OCI-LY7 (cell line): ENCODE measurements at regions not wholly inside any gene's neighbourhood (a gene's known extent, or its start where the extent isn't known, plus 50 kb on each side); places are given as distances from the start of the nearest gene placed in this dataset.

Experiments
- BruUV-seq: library from RNA; stranded (reverse); fragments of 400-500 nt; replicated peaks from 2 replicates; lab custom pipeline; 2021; lab: Mats Ljungman, UMichigan
- CTCF ChIA-PET: fragments of 300-600 bp; sonication (Branson Sonifier 250); formaldehyde crosslinking; loops from one replicate; lab custom pipeline; 2022; ENCODE audit warnings: antibody characterized with exemption; ENCODE audit not compliant: unreplicated experiment; lab: Charles Lee
- POLR2A ChIA-PET: fragments of 300-600 bp; sonication (Branson Sonifier 250); formaldehyde crosslinking; loops from one replicate; lab custom pipeline; 2022; ENCODE audit warnings: antibody characterized with exemption; lab: Charles Lee
- DNase-seq: peaks from one replicate; pipeline ENCODE4 v3.0.0-alpha.2; 2015; ENCODE audit warnings: low spot score
- H2AFZ ChIP-seq: fragments of 200-600 bp; sonication (generic), shearing (Covaris generic); 2 replicates; pipeline ENCODE4 v1.6.1; 2014; ENCODE audit warnings: mild to moderate bottlenecking, antibody characterized with exemption, low read length, moderate library complexity
- H3K27ac ChIP-seq: fragments of 200-600 bp; sonication (generic); 2 replicates; pipeline ENCODE4 v1.5.1; 2014; ENCODE audit warnings: mixed run types, low read depth, mild to moderate bottlenecking, moderate library complexity, low read length, inconsistent platforms; ENCODE audit not compliant: poor library complexity, severe bottlenecking
- H3K36me3 ChIP-seq: fragments of 200-600 bp; sonication (generic); 2 replicates; pipeline ENCODE4 v1.6.1; 2014; ENCODE audit warnings: mild to moderate bottlenecking, antibody characterized with exemption, low read length, moderate library complexity, mixed read lengths; ENCODE audit not compliant: insufficient read depth
- H3K4me1 ChIP-seq: fragments of 200-600 bp; sonication (generic); 2 replicates; pipeline ENCODE4 v1.5.1; 2014; ENCODE audit warnings: mild to moderate bottlenecking, low read length; ENCODE audit not compliant: insufficient read depth, poor library complexity, severe bottlenecking
- H3K4me2 ChIP-seq: fragments of 200-600 bp; sonication (generic); 2 replicates; pipeline ENCODE4 v1.6.1; 2014; ENCODE audit warnings: mild to moderate bottlenecking, low read length
- H3K4me3 ChIP-seq: fragments of 200-600 bp; sonication (generic); 2 replicates; pipeline ENCODE4 v1.5.1; 2014; ENCODE audit warnings: mild to moderate bottlenecking, low read depth, low read length; ENCODE audit not compliant: poor library complexity, severe bottlenecking
- H3K79me2 ChIP-seq: fragments of 200-600 bp; sonication (generic); 2 replicates; pipeline ENCODE4 v1.6.1; 2016; ENCODE audit warnings: low read depth, mild to moderate bottlenecking, low read length, moderate library complexity, mixed read lengths; ENCODE audit not compliant: insufficient read depth
- H3K9me2 ChIP-seq: fragments of 200-600 bp; sonication (generic); 2 replicates; pipeline ENCODE4 v1.6.1; 2016; ENCODE audit warnings: mild to moderate bottlenecking, low read length, mixed read lengths; ENCODE audit not compliant: insufficient read depth
- H3K9me3 ChIP-seq: fragments of 200-600 bp; sonication (generic); 2 replicates; pipeline ENCODE4 v1.6.1; 2014; ENCODE audit warnings: mild to moderate bottlenecking, mixed run types, low read length, mixed read lengths
- H4K20me1 ChIP-seq: fragments of 200-600 bp; sonication (generic); 2 replicates; pipeline ENCODE4 v1.6.1; 2014; ENCODE audit warnings: mild to moderate bottlenecking, antibody characterized with exemption, low read length, moderate library complexity, mixed read lengths; ENCODE audit not compliant: insufficient read depth
- EZH2phosphoT487 ChIP-seq: fragments of 200-600 bp; sonication (generic); IDR thresholded peaks from 2 replicates; pipeline ENCODE4 v1.6.1; 2018; ENCODE audit warnings: low read depth, borderline replicate concordance, mild to moderate bottlenecking, mixed run types, antibody characterized with exemption, low read length, moderate library complexity, mixed read lengths
- intact Hi-C: fragments of 100-400 bp; cut with micrococcal nuclease; formaldehyde crosslinking; loops from one replicate; pipeline ENCODE4 v1.10.0; 2022; ENCODE audit not compliant: unreplicated experiment
- TF ChIP-seq, protein P1 (sequence below): fragments of 200-600 bp; sonication (generic); conservative IDR thresholded peaks from 2 replicates; pipeline ENCODE4 v1.5.1; 2014; ENCODE audit warnings: mild to moderate bottlenecking, antibody characterized with exemption, low read length, moderate library complexity, mixed read lengths

DNA sequence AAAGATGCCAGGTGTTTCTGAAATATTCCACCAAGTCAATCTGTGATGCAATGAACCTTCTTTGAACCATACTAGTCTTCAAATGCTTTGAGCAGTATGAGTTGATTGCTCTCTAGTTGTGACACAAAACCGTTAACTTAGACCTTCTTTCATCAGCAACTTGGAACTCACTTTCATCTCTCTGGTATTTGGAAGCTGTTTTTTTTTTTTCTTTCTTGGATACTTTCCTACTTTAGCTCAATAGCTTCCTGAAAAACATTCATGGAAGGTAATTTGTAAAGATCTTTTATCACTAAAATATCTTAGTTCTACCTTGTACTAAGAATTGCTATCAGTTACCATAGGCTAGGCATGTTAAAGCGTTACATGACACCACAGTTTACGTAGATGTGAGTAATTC lies 1071.9 kb upstream of the CHAC2 start:
- intact Hi-C loops = no loop called here
- no peak for DNase-seq

DNA sequence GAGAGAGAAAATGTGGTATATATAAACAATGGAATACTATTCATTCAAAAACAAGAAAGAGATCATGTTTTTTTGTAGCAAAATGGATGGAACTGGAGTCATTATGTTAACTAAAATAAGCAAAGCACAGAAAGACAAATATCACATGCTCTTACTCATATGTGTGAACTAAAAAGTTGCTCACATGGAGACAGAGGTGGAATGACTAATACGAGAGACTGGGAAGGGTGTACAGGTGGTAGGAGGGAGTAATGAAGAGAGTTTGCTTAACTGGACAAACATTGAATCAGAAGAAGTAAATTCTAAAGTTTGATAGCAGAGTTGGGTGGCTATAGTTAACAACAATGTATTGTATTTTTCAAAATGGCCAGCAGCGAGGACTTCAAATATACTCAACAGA lies 1080.7 kb upstream of the CHAC2 start:
- TF ChIP-seq EZH2phosphoT487 = no peak
- TF ChIP-seq, protein P1, sequence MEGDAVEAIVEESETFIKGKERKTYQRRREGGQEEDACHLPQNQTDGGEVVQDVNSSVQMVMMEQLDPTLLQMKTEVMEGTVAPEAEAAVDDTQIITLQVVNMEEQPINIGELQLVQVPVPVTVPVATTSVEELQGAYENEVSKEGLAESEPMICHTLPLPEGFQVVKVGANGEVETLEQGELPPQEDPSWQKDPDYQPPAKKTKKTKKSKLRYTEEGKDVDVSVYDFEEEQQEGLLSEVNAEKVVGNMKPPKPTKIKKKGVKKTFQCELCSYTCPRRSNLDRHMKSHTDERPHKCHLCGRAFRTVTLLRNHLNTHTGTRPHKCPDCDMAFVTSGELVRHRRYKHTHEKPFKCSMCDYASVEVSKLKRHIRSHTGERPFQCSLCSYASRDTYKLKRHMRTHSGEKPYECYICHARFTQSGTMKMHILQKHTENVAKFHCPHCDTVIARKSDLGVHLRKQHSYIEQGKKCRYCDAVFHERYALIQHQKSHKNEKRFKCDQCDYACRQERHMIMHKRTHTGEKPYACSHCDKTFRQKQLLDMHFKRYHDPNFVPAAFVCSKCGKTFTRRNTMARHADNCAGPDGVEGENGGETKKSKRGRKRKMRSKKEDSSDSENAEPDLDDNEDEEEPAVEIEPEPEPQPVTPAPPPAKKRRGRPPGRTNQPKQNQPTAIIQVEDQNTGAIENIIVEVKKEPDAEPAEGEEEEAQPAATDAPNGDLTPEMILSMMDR = no peak
- Histone ChIP-seq H3K4me1 (no peaks in the 10 kb centered on the region), H3K9me2 (no peaks in the 10 kb centered on the region), H2AFZ (no peak overlapping the region), H3K27ac (no peak overlapping the region), H3K79me2 (no peaks in the 10 kb centered on the region), H3K4me3 (no peak overlapping the region), H3K36me3 (no peaks in the 10 kb centered on the region), H4K20me1 (no peaks in the 10 kb centered on the region), H3K9me3 (0 out of 2 replicates have a peak, but pooled peaks cover 11% of the 10 kb centered on the region), H3K4me2 (no peak overlapping the region)
- intact Hi-C loops = no loop called here
- DNase-seq = no peak
- ChIA-PET CTCF (no interaction called here), POLR2A (no interaction called here)
- no TSS peak for BruUV-seq

More for the DNA sequence above, 1071.9 kb upstream of the CHAC2 start:
- TF ChIP-seq, protein P1 = no peak
- no peak for TF ChIP-seq EZH2phosphoT487
- Histone ChIP-seq H3K36me3 (no peaks in the 10 kb centered on the region), H3K27ac (no peak overlapping the region), H2AFZ (no peak overlapping the region), H3K79me2 (no peaks in the 10 kb centered on the region), H3K9me2 (no peaks in the 10 kb centered on the region), H4K20me1 (no peaks in the 10 kb centered on the region), H3K4me2 (no peak overlapping the region), H3K4me3 (no peak overlapping the region), H3K9me3 (no peaks in the 10 kb centered on the region), H3K4me1 (no peaks in the 10 kb centered on the region)
- ChIA-PET CTCF (no interaction called here), POLR2A (no interaction called here)
- no TSS peak for BruUV-seq

DNA sequence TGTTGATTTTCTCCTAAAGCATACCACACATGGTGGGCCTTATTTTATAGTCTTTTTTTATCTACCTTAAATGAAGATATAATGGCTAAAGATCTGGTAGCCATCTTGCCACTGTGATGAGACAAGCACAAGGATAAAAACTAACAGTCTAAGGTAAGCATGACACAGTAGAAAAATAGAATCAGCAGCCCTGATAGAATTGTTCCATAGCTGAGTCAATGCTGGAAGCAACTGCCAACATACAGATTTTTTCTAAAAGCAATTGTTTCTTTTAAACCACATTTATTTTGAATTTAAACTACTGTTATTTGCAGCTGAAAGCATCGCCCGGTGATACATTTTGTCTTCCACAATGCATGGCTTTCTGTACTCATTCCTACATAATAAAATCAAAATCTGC lies 1091.5 kb upstream of the CHAC2 start:
- Histone ChIP-seq H2AFZ (no peak overlapping the region), H3K9me3 (no peaks in the 10 kb centered on the region), H3K9me2 (no peaks in the 10 kb centered on the region), H3K27ac (no peak overlapping the region), H3K4me3 (no peak overlapping the region), H3K4me2 (no peak overlapping the region), H4K20me1 (no peaks in the 10 kb centered on the region), H3K36me3 (no peaks in the 10 kb centered on the region), H3K79me2 (no peaks in the 10 kb centered on the region), H3K4me1 (no peaks in the 10 kb centered on the region)
- ChIA-PET CTCF (no interaction called here), POLR2A (no interaction called here)
- TF ChIP-seq, protein P1 = no peak
- TF ChIP-seq EZH2phosphoT487 = no peak
- DNase-seq = no peak
- intact Hi-C loops = no loop called here
- no TSS peak for BruUV-seq
